H1 (cell line): ENCODE measurements at regions not wholly inside any gene's neighbourhood (a gene's known extent, or its start where the extent isn't known, plus 50 kb on each side); places are given as distances from the start of the nearest gene placed in this dataset.

ENCODE experiments used
- CTCF ChIA-PET: fragments of 300-600 bp; sonication (Branson Sonifier 250); formaldehyde crosslinking; loops from one replicate; lab custom pipeline; 2021; ENCODE audit not compliant: partially characterized antibody; lab: Charles Lee
- POLR2A ChIA-PET: fragments of 300-600 bp; sonication (Branson Sonifier 250); formaldehyde crosslinking; loops from one replicate; lab custom pipeline; 2021; ENCODE audit warnings: inconsistent platforms; ENCODE audit not compliant: partially characterized antibody; lab: Charles Lee
- DNase-seq, 2 experiments: peaks; one replicate each; pipeline versions ENCODE4 v3.0.0 to v3.0.0-alpha.2; 2010 to 2022; ENCODE audit warnings: low spot score in 2 of 2, low read depth in 1 of 2, mixed read lengths in 1 of 2
- FAIRE-seq: peaks from 2 replicates; lab custom pipeline; 2011; peaks lifted over from hg19 to GRCh38; lab: Jason Lieb, UNC
- H2AFZ ChIP-seq: 2 replicates; pipeline ENCODE4 v1.8.1; 2012; ENCODE audit warnings: low read length, inconsistent platforms
- H2AK5ac ChIP-seq: 2 replicates; pipeline ENCODE4 v1.6.1; 2013; ENCODE audit warnings: low read depth, low read length
- H2BK120ac ChIP-seq: replicated peaks from 2 replicates; pipeline ENCODE3; 2013; ENCODE audit warnings: low read depth, low read length, inconsistent platforms
- H2BK12ac ChIP-seq: 2 replicates; pipeline ENCODE4 v1.6.1; 2013; ENCODE audit warnings: low read depth, low read length
- H2BK15ac ChIP-seq: 2 replicates; pipeline ENCODE4 v1.6.1; 2013; ENCODE audit warnings: low read length
- H2BK20ac ChIP-seq: 2 replicates; pipeline ENCODE4 v1.6.1; 2013; ENCODE audit warnings: low read length
- H2BK5ac ChIP-seq: 2 replicates; pipeline ENCODE4 v1.6.1; 2013; ENCODE audit warnings: low read depth, low read length
- H3K14ac ChIP-seq: 2 replicates; pipeline ENCODE4 v1.6.1; 2013; ENCODE audit warnings: inconsistent platforms; ENCODE audit not compliant: insufficient read length
- H3K18ac ChIP-seq: 2 replicates; pipeline ENCODE4 v1.6.1; 2013; ENCODE audit warnings: low read length; ENCODE audit errors: extremely low read depth
- H3K23ac ChIP-seq: 2 replicates; pipeline ENCODE4 v1.6.1; 2013; ENCODE audit warnings: inconsistent platforms; ENCODE audit not compliant: insufficient read length
- H3K23me2 ChIP-seq: 2 replicates; pipeline ENCODE4 v1.6.1; 2013; ENCODE audit warnings: low read depth, low read length
- H3K27ac ChIP-seq: 2 replicates; pipeline ENCODE4 v1.6.1; 2011; ENCODE audit warnings: low read depth, low read length, inconsistent platforms
- H3K27me3 ChIP-seq, 4 experiments: replicated peaks in 1 of 4; 1 replicate in 1 of 4; 2 replicates in 3 of 4; pipeline versions ENCODE4 v1.6.1 to v1.8.1; 2011 to 2013; ENCODE audit warnings: low read length in 3 of 4, mild to moderate bottlenecking in 3 of 4, inconsistent platforms in 2 of 4, mixed read lengths in 2 of 4, moderate library complexity in 1 of 4; ENCODE audit not compliant: control insufficient read depth in 3 of 4, insufficient read depth in 3 of 4; ENCODE audit errors: extremely low read depth in 1 of 4
- H3K36me3 ChIP-seq, 4 experiments: 2 replicates each; pipeline versions ENCODE4 v1.6.1 to v1.8.1; 2011 to 2013; ENCODE audit warnings: mild to moderate bottlenecking in 4 of 4, low read length in 3 of 4, moderate library complexity in 2 of 4, control low read depth in 1 of 4, inconsistent platforms in 1 of 4; ENCODE audit not compliant: insufficient read depth in 4 of 4, control insufficient read depth in 2 of 4
- H3K4ac ChIP-seq: replicated peaks from 2 replicates; pipeline ENCODE3; 2013; ENCODE audit warnings: low read length, low read depth, mixed read lengths, inconsistent platforms; ENCODE audit not compliant: insufficient read length
- H3K4me1 ChIP-seq, 4 experiments: replicated peaks in 1 of 4; 1 replicate in 1 of 4; 2 replicates in 3 of 4; pipeline versions ENCODE4 v1.6.1 to v1.8.1; 2011 to 2013; ENCODE audit warnings: low read length in 3 of 4, inconsistent platforms in 2 of 4, mixed read lengths in 1 of 4; ENCODE audit not compliant: insufficient read depth in 4 of 4, control insufficient read depth in 3 of 4
- H3K4me2 ChIP-seq, 2 experiments: 2 replicates each; pipeline versions ENCODE4 v1.6.1 to v1.8.1; 2011 to 2013; ENCODE audit warnings: low read depth in 2 of 2, low read length in 2 of 2, control low read depth in 1 of 2, inconsistent platforms in 1 of 2, mild to moderate bottlenecking in 1 of 2; ENCODE audit not compliant: insufficient read depth in 1 of 2
- H3K4me3 ChIP-seq, 4 experiments: fragments of 200-600, 300-600 bp in 1 of 4; sonication (generic), shearing (Covaris generic), sonication (Bioruptor Twin) in 1 of 4; 2 replicates each; pipeline versions ENCODE4 v1.5.1 to v1.8.1; 2011 to 2016; ENCODE audit warnings: low read length in 4 of 4, low read depth in 3 of 4, control low read depth in 2 of 4, inconsistent platforms in 2 of 4, mild to moderate bottlenecking in 2 of 4, mixed read lengths in 1 of 4, moderate library complexity in 1 of 4; ENCODE audit not compliant: insufficient read depth in 2 of 4; ENCODE audit errors: extremely low read depth in 1 of 4
- H3K56ac ChIP-seq: replicated peaks from 2 replicates; pipeline ENCODE3; 2013; ENCODE audit warnings: low read depth, mild to moderate bottlenecking, mixed read lengths, low read length, inconsistent platforms; ENCODE audit not compliant: insufficient read length
- H3K79me1 ChIP-seq: 2 replicates; pipeline ENCODE4 v1.6.1; 2013; ENCODE audit warnings: low read depth, low read length, control low read depth
- H3K79me2 ChIP-seq, 2 experiments: 2 replicates each; pipeline versions ENCODE4 v1.6.1 to v1.8.1; 2012 to 2013; ENCODE audit warnings: low read length in 2 of 2, mild to moderate bottlenecking in 2 of 2, inconsistent platforms in 1 of 2; ENCODE audit not compliant: insufficient read depth in 2 of 2, control insufficient read depth in 1 of 2
- H3K9ac ChIP-seq, 4 experiments: replicated peaks in 1 of 4; 1 replicate in 1 of 4; 2 replicates in 3 of 4; pipeline versions ENCODE4 v1.6.1 to v1.8.1; 2011 to 2013; ENCODE audit warnings: low read depth in 3 of 4, low read length in 3 of 4, control low read depth in 2 of 4, mild to moderate bottlenecking in 2 of 4, moderate library complexity in 2 of 4, inconsistent platforms in 1 of 4; ENCODE audit errors: extremely low read depth in 1 of 4
- H3K9me3 ChIP-seq, 2 experiments: 2 replicates each; pipeline versions ENCODE4 v1.6.1 to v1.8.1; 2012 to 2013; ENCODE audit warnings: mild to moderate bottlenecking in 2 of 2, moderate library complexity in 2 of 2, control low read depth in 1 of 2, inconsistent platforms in 1 of 2, low read depth in 1 of 2, low read length in 1 of 2, mixed read lengths in 1 of 2; ENCODE audit not compliant: insufficient read depth in 2 of 2
- H4K20me1 ChIP-seq, 2 experiments: replicated peaks in 1 of 2; 2 replicates each; pipeline versions ENCODE3 to v1.8.1; 2011 to 2013; ENCODE audit warnings: inconsistent platforms in 2 of 2, low read length in 2 of 2, mild to moderate bottlenecking in 1 of 2; ENCODE audit not compliant: insufficient read depth in 2 of 2, control insufficient read depth in 1 of 2
- H4K5ac ChIP-seq: 2 replicates; pipeline ENCODE4 v1.6.1; 2013; ENCODE audit warnings: low read length, low read depth, mixed read lengths, inconsistent platforms; ENCODE audit not compliant: insufficient read length
- H4K8ac ChIP-seq: 2 replicates; pipeline ENCODE4 v1.8.0; 2013; ENCODE audit warnings: mild to moderate bottlenecking, moderate library complexity, low read length, inconsistent platforms; ENCODE audit not compliant: insufficient read depth; ENCODE audit errors: extremely low read depth
- H4K91ac ChIP-seq: replicated peaks from 2 replicates; pipeline ENCODE3; 2013; ENCODE audit warnings: low read length, mixed read lengths, inconsistent platforms; ENCODE audit not compliant: insufficient read length
- CBX5 ChIP-seq: fragments of 300-800, 300-1000 bp; sonication (generic); IDR thresholded peaks from 2 replicates; pipeline ENCODE4 v1.7.1; 2016; ENCODE audit warnings: antibody characterized with exemption, low read length, low read depth
- KDM1A ChIP-seq: fragments of 200-600, 300-600 bp; sonication (generic); IDR thresholded peaks from 2 replicates; pipeline ENCODE4 v1.7.1; 2016; ENCODE audit warnings: mild to moderate bottlenecking, low read length, borderline replicate concordance
- KDM4A ChIP-seq: IDR thresholded peaks from one replicate; pipeline ENCODE4 v1.7.1; 2012; ENCODE audit warnings: low read depth, mild to moderate bottlenecking, moderate library complexity, low read length, inconsistent platforms; ENCODE audit not compliant: severe bottlenecking
- NRF1 ChIP-seq: IDR thresholded peaks from 2 replicates; pipeline ENCODE4 v1.6.1; 2011; ENCODE audit warnings: mild to moderate bottlenecking, low read depth, low read length, improper control_type of control experiment
- POLR2AphosphoS5 ChIP-seq: IDR thresholded peaks from 2 replicates; pipeline ENCODE4 v1.6.1; 2011; ENCODE audit warnings: low read depth, low read length
- RFX5 ChIP-seq: IDR thresholded peaks from 2 replicates; pipeline ENCODE4 v1.6.1; 2011; ENCODE audit warnings: low read depth, low read length, improper control_type of control experiment, borderline replicate concordance
- SP2 ChIP-seq: IDR thresholded peaks from 2 replicates; pipeline ENCODE4 v1.6.1; 2012; ENCODE audit warnings: mild to moderate bottlenecking, low read length, inconsistent platforms
- SRF ChIP-seq: IDR thresholded peaks from 2 replicates; pipeline ENCODE4 v1.6.1; 2011; ENCODE audit warnings: mild to moderate bottlenecking, low read depth, low read length, moderate library complexity
- TEAD4 ChIP-seq: IDR thresholded peaks from 2 replicates; pipeline ENCODE4 v1.6.1; 2012; ENCODE audit warnings: low read depth, low read length, inconsistent platforms, mixed read lengths

DNA sequence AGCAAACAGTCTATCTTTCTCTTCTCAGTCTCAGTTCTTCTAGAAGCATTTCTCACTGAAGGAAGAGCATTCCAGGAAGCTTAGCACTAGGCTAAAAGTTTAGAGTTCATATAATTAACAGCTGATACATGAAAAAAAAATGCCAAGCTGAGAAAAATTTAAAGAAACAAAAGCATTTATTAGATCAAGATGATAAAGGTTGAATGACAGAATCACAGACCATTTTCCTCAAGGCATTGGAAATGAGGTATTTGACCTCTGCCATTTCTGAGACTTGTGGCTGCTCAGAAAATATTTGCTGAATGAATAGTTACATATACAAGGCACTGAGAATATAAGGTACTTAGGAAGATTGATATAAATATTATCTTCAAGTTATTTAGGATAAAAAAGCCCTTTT, 901.6 kb upstream of the GOT2 start:
- H3K23me2 ChIP-seq: no peaks in the 10 kb centered on the region
- no peak overlapping the region for H3K4me3 ChIP-seq
- no peak overlapping the region for H3K27ac ChIP-seq
- DNase-seq (no peak), FAIRE-seq (no peak)
- H4K5ac ChIP-seq: no peak overlapping the region
- no peak overlapping the region for H3K4ac ChIP-seq
- CTCF ChIA-PET: interaction anchor here (1.9 kb wide), 1 partner anchor 10 kb away, joined by 4 read pairs; no protein-coding TSS in a partner anchor
- no peak overlapping the region for H2BK120ac ChIP-seq
- no peaks in the 10 kb centered on the region for H3K79me2 ChIP-seq
- H3K79me1 ChIP-seq: no peaks in the 10 kb centered on the region
- no peak overlapping the region for H2BK20ac ChIP-seq
- H3K9me3 ChIP-seq: no peaks in the 10 kb centered on the region
- no peaks in the 10 kb centered on the region for H3K27me3 ChIP-seq
- no peak overlapping the region for H2AFZ ChIP-seq
- H2BK5ac ChIP-seq: no peak overlapping the region
- no peak overlapping the region for H3K4me2 ChIP-seq
- no peak overlapping the region for H4K8ac ChIP-seq
- H4K91ac ChIP-seq: no peak overlapping the region
- no peak overlapping the region for H3K14ac ChIP-seq
- POLR2A ChIA-PET: no interaction called here
- no peaks in the 10 kb centered on the region for H3K36me3 ChIP-seq
- H3K4me1 ChIP-seq: no peaks in the 10 kb centered on the region
- no peaks in the 10 kb centered on the region for H4K20me1 ChIP-seq
- H2AK5ac ChIP-seq: no peak overlapping the region
- no peak overlapping the region for H2BK15ac ChIP-seq
- TF ChIP-seq CBX5 (no peak), NRF1 (no peak), POLR2AphosphoS5 (no peak), KDM1A (no peak), SP2 (no peak), RFX5 (no peak), TEAD4 (no peak), SRF (no peak), KDM4A (no peak)
- no peak overlapping the region for H3K9ac ChIP-seq
- H3K23ac ChIP-seq: no peak overlapping the region
- H2BK12ac ChIP-seq: no peak overlapping the region
- H3K56ac ChIP-seq: no peak overlapping the region
- no peak overlapping the region for H3K18ac ChIP-seq
